Aorta (tissue), 5 donors: ENCODE measurements at regions not wholly inside any gene's neighbourhood (a gene's known extent, or its start where the extent isn't known, plus 50 kb on each side); places are given as distances from the start of the nearest gene placed in this dataset.

Experiments used
- ATAC-seq: fragments of 200-7000 bp; cut with Tn5 transposase; one replicate; pipeline ENCODE4 v1.9.1; 2022; ENCODE audit warnings: moderate library complexity; ENCODE audit not compliant: low FRiP score
- DNase-seq, 2 donors: peaks; one replicate each; pipeline ENCODE4 v3.0.0-alpha.2; 2020
- H3K27ac ChIP-seq, 2 donors: one replicate each; pipeline ENCODE4 v1.5.1; 2013; ENCODE audit warnings: low read length in 2 of 2, mild to moderate bottlenecking in 2 of 2, moderate library complexity in 2 of 2, control low read depth in 1 of 2, inconsistent platforms in 1 of 2, low read depth in 1 of 2
- H3K27me3 ChIP-seq, 2 donors: one replicate each; pipeline ENCODE4 v1.6.1; 2013; ENCODE audit warnings: control low read depth in 1 of 2, low read length in 1 of 2, mild to moderate bottlenecking in 1 of 2, moderate library complexity in 1 of 2; ENCODE audit not compliant: insufficient read depth in 2 of 2, control insufficient read depth in 1 of 2
- H3K36me3 ChIP-seq, 2 donors: one replicate each; pipeline ENCODE4 v1.6.1; 2013; ENCODE audit warnings: control low read depth in 1 of 2, low read length in 1 of 2, mild to moderate bottlenecking in 1 of 2; ENCODE audit not compliant: insufficient read depth in 2 of 2, control insufficient read depth in 1 of 2
- H3K4me1 ChIP-seq, 2 donors: one replicate each; pipeline ENCODE4 v1.6.1; 2013; ENCODE audit warnings: low read length in 2 of 2, control low read depth in 1 of 2, mild to moderate bottlenecking in 1 of 2, moderate library complexity in 1 of 2; ENCODE audit not compliant: insufficient read depth in 2 of 2, control insufficient read depth in 1 of 2
- H3K4me3 ChIP-seq, 2 donors: one replicate each; pipeline ENCODE4 v1.5.1; 2013; ENCODE audit warnings: low read length in 2 of 2, control low read depth in 1 of 2, mild to moderate bottlenecking in 1 of 2
- H3K9me3 ChIP-seq: one replicate; pipeline ENCODE4 v1.6.1; 2013; ENCODE audit warnings: mild to moderate bottlenecking, low read length; ENCODE audit not compliant: control insufficient read depth
- WGBS, 2 donors: extraction: QIAGEN DNeasy Blood & Tissue Kit; methylation state at CpG; one replicate each; pipeline ENCODE4 v1.1.7; 2013; 5-methylcytosine and 5-hydroxymethylcytosine counted together
- intact Hi-C, 2 donors: fragments of 100-400 bp; cut with DNase I; formaldehyde crosslinking; loops; one replicate each; pipeline versions ENCODE4 v1.14.2 to v1.15.0; 2022
- donor health status: healthy with polysubstance abuse.
- donor health status: Bipolar disorder and iron deficiency.
- donor health status: DM: no; HTN: no; CAD: no.
- donor health status: DM: no; HTN: no; CAD: no.
- donor health status: DM: yes; HTN: yes; CAD: no.

GRCh38 chr4:34139346-34139745 is 2105.0 kb downstream of the ARAP2 start:
- Histone ChIP-seq H3K27me3 (no peaks in the 10 kb centered on the region), H3K27ac (no peak overlapping the region), H3K36me3 (no peaks in the 10 kb centered on the region), H3K9me3 (no peaks in the 10 kb centered on the region), H3K4me1 (no peaks in the 10 kb centered on the region), H3K4me3 (no peak overlapping the region)
- no peak for DNase-seq
- no peak for ATAC-seq
- intact Hi-C loops: no loop called here

- ATAC-seq (no peak), DNase-seq (no peak)
- no peaks in the 10 kb centered on the region for H3K27me3 ChIP-seq
- WGBS, 2 donors: 66 to 68% methylated on average over 2 of the region's 2 CpGs
- H3K4me1 ChIP-seq: no peaks in the 10 kb centered on the region
- H3K27ac ChIP-seq: no peak overlapping the region
- no peaks in the 10 kb centered on the region for H3K9me3 ChIP-seq
- no peaks in the 10 kb centered on the region for H3K36me3 ChIP-seq
- intact Hi-C loops: no loop called here
- no peak overlapping the region for H3K4me3 ChIP-seq
These were observed 2095.9 kb downstream of the ARAP2 start for GRCh38 chr4:34148322-34148908.

GRCh38 chr4:34157547-34157946 is 2086.8 kb downstream of the ARAP2 start:
- intact Hi-C loops: no loop called here
- Histone ChIP-seq H3K36me3 (no peaks in the 10 kb centered on the region), H3K4me3 (no peak overlapping the region), H3K9me3 (peaks cover 3% of the 10 kb centered on the region), H3K27me3 (no peaks in the 10 kb centered on the region), H3K27ac (no peak overlapping the region), H3K4me1 (no peaks in the 10 kb centered on the region)
- DNase-seq: no peak
- ATAC-seq: no peak

- 85 to 88% methylated on average over 1 of the region's 1 CpG for WGBS, 2 donors
- DNase-seq: no peak
- H3K27me3 ChIP-seq: no peaks in the 10 kb centered on the region
- intact Hi-C loops: no loop called here
- no peaks in the 10 kb centered on the region for H3K4me1 ChIP-seq
- H3K27ac ChIP-seq: no peak overlapping the region
- no peaks in the 10 kb centered on the region for H3K36me3 ChIP-seq
- H3K9me3 ChIP-seq: peaks cover 3% of the 10 kb centered on the region
- no peak for ATAC-seq
- no peak overlapping the region for H3K4me3 ChIP-seq
These were observed 2085.4 kb downstream of the ARAP2 start for GRCh38 chr4:34158878-34159277.

- 27 to 37% methylated on average over 1 of the region's 1 CpG for WGBS, 2 donors
- Histone ChIP-seq H3K4me3 (no peak overlapping the region), H3K27me3 (no peaks in the 10 kb centered on the region), H3K27ac (no peak overlapping the region), H3K4me1 (no peaks in the 10 kb centered on the region), H3K36me3 (no peaks in the 10 kb centered on the region), H3K9me3 (no peaks in the 10 kb centered on the region)
- DNase-seq (no peak), ATAC-seq (no peak)
- intact Hi-C loops: no loop called here
These were observed 2073.4 kb downstream of the ARAP2 start for GRCh38 chr4:34170946-34171345.

GRCh38 chr4:34176609-34177008 is 2067.7 kb downstream of the ARAP2 start:
- Histone ChIP-seq H3K27me3 (no peaks in the 10 kb centered on the region), H3K36me3 (no peaks in the 10 kb centered on the region)
- no peak for ATAC-seq

GRCh38 chr4:34178476-34178875 is 2065.8 kb downstream of the ARAP2 start:
- Histone ChIP-seq H3K36me3 (no peaks in the 10 kb centered on the region), H3K9me3 (peaks cover 1% of the 10 kb centered on the region), H3K27ac (no peak overlapping the region), H3K27me3 (no peaks in the 10 kb centered on the region), H3K4me3 (no peak overlapping the region), H3K4me1 (no peaks in the 10 kb centered on the region)
- ATAC-seq (no peak), DNase-seq (no peak)
- intact Hi-C loops: no loop called here

More at GRCh38 chr4:34176609-34177008, 2067.7 kb downstream of the ARAP2 start:
- H3K4me3 ChIP-seq: no peak overlapping the region
- H3K27ac ChIP-seq: no peak overlapping the region
- no peaks in the 10 kb centered on the region for H3K4me1 ChIP-seq
- H3K9me3 ChIP-seq: no peaks in the 10 kb centered on the region
- intact Hi-C loops: no loop called here
- DNase-seq: no peak

- H3K4me3 ChIP-seq: no peak overlapping the region
- ATAC-seq (no peak), DNase-seq (no peak)
- no peaks in the 10 kb centered on the region for H3K27me3 ChIP-seq
- H3K4me1 ChIP-seq: no peaks in the 10 kb centered on the region
- H3K9me3 ChIP-seq: peaks cover 1% of the 10 kb centered on the region
- H3K27ac ChIP-seq: no peak overlapping the region
- intact Hi-C loops: no loop called here
- H3K36me3 ChIP-seq: no peaks in the 10 kb centered on the region
- 16 to 24% methylated on average over 2 of the region's 2 CpGs for WGBS, 2 donors
These were observed 2062.9 kb downstream of the ARAP2 start for GRCh38 chr4:34181311-34181841.

GRCh38 chr4:34181891-34182290 is 2062.4 kb downstream of the ARAP2 start:
- H3K4me3 ChIP-seq: no peak overlapping the region
- DNase-seq: no peak
- intact Hi-C loops: no loop called here
- ATAC-seq: no peak
- no peaks in the 10 kb centered on the region for H3K4me1 ChIP-seq
- H3K27ac ChIP-seq: no peak overlapping the region
- 83 to 90% methylated on average over 2 of the region's 2 CpGs for WGBS, 2 donors
- H3K27me3 ChIP-seq: no peaks in the 10 kb centered on the region
- peaks cover 1% of the 10 kb centered on the region for H3K9me3 ChIP-seq
- H3K36me3 ChIP-seq: no peaks in the 10 kb centered on the region
